ENCODE measurements at regions not wholly inside any gene's neighbourhood (a gene's known extent, or its start where the extent isn't known, plus 50 kb on each side); places are given as distances from the start of the nearest gene placed in this dataset.

- TF ChIP-seq CTCF (conservative IDR thresholded peaks at IDR 0.05; ENCODE audit: low read depth, low read length) (no peak), RAD21 (IDR thresholded peaks at IDR 0.05; ENCODE audit: low read length) (no peak), MAZ (IDR thresholded peaks at IDR 0.05; ENCODE audit: borderline replicate concordance, low read depth, low read length) (no peak), RFX5 (IDR thresholded peaks at IDR 0.05; ENCODE audit: low read depth, low read length) (no peak), POLR2A (IDR thresholded peaks at IDR 0.05; ENCODE audit: low read depth, low read length) (no peak), SMC3 (IDR thresholded peaks at IDR 0.05; ENCODE audit: low read depth, low read length) (no peak), CHD1 (IDR thresholded peaks at IDR 0.05; ENCODE audit: low read depth, low read length) (no peak), USF2 (IDR thresholded peaks at IDR 0.05; ENCODE audit: low read depth, low read length) (no peak), ELK1 (IDR thresholded peaks at IDR 0.05; ENCODE audit: borderline replicate concordance, low read depth, low read length) (no peak), CEBPB (IDR thresholded peaks at IDR 0.05; ENCODE audit: low read depth, low read length) (no peak), RCOR1 (IDR thresholded peaks at IDR 0.05; ENCODE audit: insufficient replicate concordance, low read length) (no peak)
Observed at GRCh38 chr6:47414423-47415167, 63.0 kb upstream of the CD2AP start.

All from IMR-90 (cell line).